ENCODE measurements at regions not wholly inside any gene's neighbourhood (a gene's known extent, or its start where the extent isn't known, plus 50 kb on each side); places are given as distances from the start of the nearest gene placed in this dataset.
"Not testable (repeated sequence)": the region's sequence is repeated elsewhere in the genome, so short reads cannot be mapped to it uniquely, and the experiment has no call there.

GRCh38 chr1:143663056-143663455 is 308.7 kb downstream of the FAM72C start:
- not testable (repeated sequence) for H4K5ac ChIP-seq (ENCODE audit: low read length); H3K4ac ChIP-seq (ENCODE audit: low read depth, low read length); H3K9ac ChIP-seq (ENCODE audit: low read length); H3K79me2 ChIP-seq (ENCODE audit: control insufficient read depth, insufficient read depth, low read length); H3K79me1 ChIP-seq (ENCODE audit: low read length); H3K23ac ChIP-seq (ENCODE audit: low read length); H3K36me3 ChIP-seq (ENCODE audit: control insufficient read depth, insufficient read depth, low read length); H3K27ac ChIP-seq (ENCODE audit: low read depth, low read length); H3K4me1 ChIP-seq (ENCODE audit: control insufficient read depth, low read depth, low read length); H4K8ac ChIP-seq (ENCODE audit: low read depth, low read length); H3K56ac ChIP-seq (ENCODE audit: low read length); H3K4me3 ChIP-seq (ENCODE audit: low read length); DNase-seq; H3K27me3 ChIP-seq (ENCODE audit: insufficient read depth, low read length, poor library complexity); H3K4me2 ChIP-seq (ENCODE audit: low read length); H3K18ac ChIP-seq (ENCODE audit: low read length); H2AK5ac ChIP-seq (ENCODE audit: low read length); H2BK15ac ChIP-seq (replicated peaks; ENCODE audit: low read depth); H2BK120ac ChIP-seq (ENCODE audit: low read depth, low read length); H2BK5ac ChIP-seq (ENCODE audit: low read length)
- no CpG with 5 or more reads among the region's 2 CpGs for WGBS (ENCODE audit: extremely low coverage, insufficient coverage, low lambda C conversion rate)

DNA sequence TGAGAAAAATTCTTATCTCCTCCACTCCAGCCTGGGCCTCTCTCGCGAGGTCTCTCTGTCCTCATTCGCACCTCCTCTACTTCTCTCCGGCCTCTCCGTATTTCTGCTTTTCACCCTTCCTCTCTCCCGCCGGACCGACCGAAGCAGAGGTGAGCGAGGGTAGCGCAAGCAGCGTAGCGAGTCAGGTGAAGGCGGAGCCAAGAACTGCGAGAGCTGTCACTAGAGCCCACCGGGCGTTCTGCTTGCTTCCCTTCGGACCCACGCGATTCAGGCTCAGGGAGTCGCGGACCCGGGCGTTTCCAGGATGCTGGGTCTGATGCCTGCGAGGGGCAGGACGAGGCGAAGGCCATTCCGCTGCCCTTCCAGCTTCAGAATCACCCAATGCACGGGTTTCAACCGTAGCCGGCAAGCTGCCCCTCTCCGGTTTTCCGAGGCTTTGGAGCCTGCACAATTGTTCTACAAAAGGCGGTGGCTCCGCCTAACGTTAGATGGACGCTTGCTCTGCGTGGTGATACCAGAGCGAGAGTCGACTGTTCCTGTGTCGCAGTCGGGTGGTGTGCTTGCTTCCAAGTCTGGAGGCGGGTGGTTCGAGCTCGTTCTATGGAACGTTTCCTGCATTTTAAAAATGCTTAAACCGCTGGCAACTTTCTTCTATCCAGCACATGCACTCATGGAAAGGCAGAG is 310.2 kb downstream of the FAM72C start:
- H4K5ac ChIP-seq (ENCODE audit: low read length) = no peak overlapping the region
- H3K4ac ChIP-seq (ENCODE audit: low read depth, low read length) = no peak overlapping the region
- DNase-seq = peak; percentile 20
- no peak overlapping the region for H3K9ac ChIP-seq (ENCODE audit: low read length)
- no peak overlapping the region for H3K27ac ChIP-seq (ENCODE audit: low read depth, low read length)
- no peak overlapping the region for H3K56ac ChIP-seq (ENCODE audit: low read length)
- H2BK120ac ChIP-seq (ENCODE audit: low read depth, low read length) = no peak overlapping the region
- H3K36me3 ChIP-seq (ENCODE audit: control insufficient read depth, insufficient read depth, low read length) = no peaks in the 10 kb centered on the region
- no peak overlapping the region for H3K18ac ChIP-seq (ENCODE audit: low read length)
- H3K79me1 ChIP-seq (ENCODE audit: low read length) = no peaks in the 10 kb centered on the region
- no CpG with 5 or more reads among the region's 47 CpGs for WGBS (ENCODE audit: extremely low coverage, insufficient coverage, low lambda C conversion rate)
- no peaks in the 10 kb centered on the region for H3K4me1 ChIP-seq (ENCODE audit: control insufficient read depth, low read depth, low read length)
- no peak overlapping the region for H3K23ac ChIP-seq (ENCODE audit: low read length)
- no peak overlapping the region for H2BK15ac ChIP-seq (replicated peaks; ENCODE audit: low read depth)
- no peak overlapping the region for H2AK5ac ChIP-seq (ENCODE audit: low read length)
- H3K79me2 ChIP-seq (ENCODE audit: control insufficient read depth, insufficient read depth, low read length) = no peaks in the 10 kb centered on the region
- H2BK5ac ChIP-seq (ENCODE audit: low read length) = no peak overlapping the region
- H3K4me2 ChIP-seq (ENCODE audit: low read length) = no peak overlapping the region
- no peak overlapping the region for H3K4me3 ChIP-seq (ENCODE audit: low read length)
- H3K27me3 ChIP-seq (ENCODE audit: insufficient read depth, low read length, poor library complexity) = no peaks in the 10 kb centered on the region
- H4K8ac ChIP-seq (ENCODE audit: low read depth, low read length) = no peak overlapping the region

DNA sequence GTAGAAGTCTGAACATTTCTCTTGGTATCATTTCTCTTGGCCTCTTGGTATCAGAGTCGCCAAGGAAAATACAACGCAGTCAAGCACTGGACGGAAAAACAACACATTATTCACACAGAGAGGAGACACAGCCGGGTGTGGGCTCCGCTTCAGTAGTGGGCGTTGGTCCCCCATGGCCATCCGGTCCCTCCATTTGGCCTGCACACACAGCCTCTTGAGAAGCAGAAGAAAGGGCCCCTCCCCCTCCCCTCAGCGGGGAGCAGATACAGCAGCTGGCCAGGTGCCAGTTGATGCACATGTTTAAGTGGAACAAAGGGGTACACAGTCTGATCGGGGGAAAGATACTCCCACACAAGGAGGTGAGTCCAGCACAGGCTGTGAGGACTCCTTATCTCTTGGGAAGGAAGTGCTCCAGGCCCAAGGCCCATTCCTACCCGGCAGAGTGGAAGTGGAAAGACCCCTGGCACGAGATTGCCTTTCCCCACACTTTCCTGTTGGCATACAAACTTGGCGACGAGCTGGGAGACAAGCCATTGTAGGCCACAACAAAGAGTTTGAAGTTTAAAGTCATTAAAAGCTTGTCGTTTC is 311.3 kb downstream of the FAM72C start:
- H3K4ac ChIP-seq (ENCODE audit: low read depth, low read length) = no peak overlapping the region
- H3K56ac ChIP-seq (ENCODE audit: low read length) = no peak overlapping the region
- no peak overlapping the region for H2BK5ac ChIP-seq (ENCODE audit: low read length)
- no peaks in the 10 kb centered on the region for H3K79me2 ChIP-seq (ENCODE audit: control insufficient read depth, insufficient read depth, low read length)
- no peak overlapping the region for H2AK5ac ChIP-seq (ENCODE audit: low read length)
- no peak overlapping the region for H3K27ac ChIP-seq (ENCODE audit: low read depth, low read length)
- H3K36me3 ChIP-seq (ENCODE audit: control insufficient read depth, insufficient read depth, low read length) = no peaks in the 10 kb centered on the region
- no peak overlapping the region for H3K18ac ChIP-seq (ENCODE audit: low read length)
- H3K4me1 ChIP-seq (ENCODE audit: control insufficient read depth, low read depth, low read length) = no peaks in the 10 kb centered on the region
- WGBS (ENCODE audit: extremely low coverage, insufficient coverage, low lambda C conversion rate) = no CpG with 5 or more reads among the region's 14 CpGs
- H4K8ac ChIP-seq (ENCODE audit: low read depth, low read length) = no peak overlapping the region
- no peak overlapping the region for H3K4me3 ChIP-seq (ENCODE audit: low read length)
- H3K9ac ChIP-seq (ENCODE audit: low read length) = no peak overlapping the region
- no peaks in the 10 kb centered on the region for H3K79me1 ChIP-seq (ENCODE audit: low read length)
- H3K4me2 ChIP-seq (ENCODE audit: low read length) = no peak overlapping the region
- no peak for DNase-seq
- H4K5ac ChIP-seq (ENCODE audit: low read length) = no peak overlapping the region
- no peaks in the 10 kb centered on the region for H3K27me3 ChIP-seq (ENCODE audit: insufficient read depth, low read length, poor library complexity)
- no peak overlapping the region for H2BK15ac ChIP-seq (replicated peaks; ENCODE audit: low read depth)
- no peak overlapping the region for H2BK120ac ChIP-seq (ENCODE audit: low read depth, low read length)
- no peak overlapping the region for H3K23ac ChIP-seq (ENCODE audit: low read length)

DNA sequence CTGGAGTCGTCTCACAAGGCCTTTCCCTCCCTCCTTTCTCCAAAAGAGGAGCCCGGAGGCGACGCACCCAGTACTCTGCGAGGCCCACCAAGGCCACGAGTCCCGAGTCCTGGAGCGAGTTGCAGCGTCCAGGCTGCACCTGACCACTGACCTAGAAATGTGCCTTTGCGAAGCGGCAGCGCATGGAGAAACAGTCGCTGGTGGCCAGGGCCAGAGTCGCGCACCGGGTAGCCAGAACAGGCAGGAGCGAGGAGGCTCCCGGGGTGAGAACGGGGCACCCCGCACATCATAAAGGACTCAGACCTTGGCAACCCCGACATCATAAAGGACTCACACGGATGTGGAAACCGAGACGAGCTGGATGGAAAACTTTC is 318.4 kb downstream of the FAM72C start:
- no peak overlapping the region for H3K4ac ChIP-seq (ENCODE audit: low read depth, low read length)
- no peak overlapping the region for H2BK5ac ChIP-seq (ENCODE audit: low read length)
- no peaks in the 10 kb centered on the region for H3K79me1 ChIP-seq (ENCODE audit: low read length)
- no peak overlapping the region for H3K23ac ChIP-seq (ENCODE audit: low read length)
- H4K5ac ChIP-seq (ENCODE audit: low read length) = no peak overlapping the region
- no peak overlapping the region for H2AK5ac ChIP-seq (ENCODE audit: low read length)
- no peak overlapping the region for H3K4me2 ChIP-seq (ENCODE audit: low read length)
- no CpG with 5 or more reads among the region's 24 CpGs for WGBS (ENCODE audit: extremely low coverage, insufficient coverage, low lambda C conversion rate)
- H3K9ac ChIP-seq (ENCODE audit: low read length) = no peak overlapping the region
- no peak overlapping the region for H2BK120ac ChIP-seq (ENCODE audit: low read depth, low read length)
- H3K18ac ChIP-seq (ENCODE audit: low read length) = no peak overlapping the region
- DNase-seq = no peak
- no peaks in the 10 kb centered on the region for H3K79me2 ChIP-seq (ENCODE audit: control insufficient read depth, insufficient read depth, low read length)
- H3K27me3 ChIP-seq (ENCODE audit: insufficient read depth, low read length, poor library complexity) = no peaks in the 10 kb centered on the region
- H4K8ac ChIP-seq (ENCODE audit: low read depth, low read length) = no peak overlapping the region
- no peak overlapping the region for H3K4me3 ChIP-seq (ENCODE audit: low read length)
- no peak overlapping the region for H3K56ac ChIP-seq (ENCODE audit: low read length)
- no peak overlapping the region for H3K27ac ChIP-seq (ENCODE audit: low read depth, low read length)
- no peak overlapping the region for H2BK15ac ChIP-seq (replicated peaks; ENCODE audit: low read depth)
- no peaks in the 10 kb centered on the region for H3K36me3 ChIP-seq (ENCODE audit: control insufficient read depth, insufficient read depth, low read length)
- H3K4me1 ChIP-seq (ENCODE audit: control insufficient read depth, low read depth, low read length) = no peaks in the 10 kb centered on the region

- Histone ChIP-seq H3K4me3 (ENCODE audit: low read length) (no peak overlapping the region), H4K5ac (ENCODE audit: low read length) (no peak overlapping the region), H3K23ac (ENCODE audit: low read length) (no peak overlapping the region), H2BK5ac (ENCODE audit: low read length) (no peak overlapping the region), H3K36me3 (ENCODE audit: control insufficient read depth, insufficient read depth, low read length) (no peaks in the 10 kb centered on the region), H3K27ac (ENCODE audit: low read depth, low read length) (no peak overlapping the region), H3K27me3 (ENCODE audit: insufficient read depth, low read length, poor library complexity) (no peaks in the 10 kb centered on the region), H3K79me2 (ENCODE audit: control insufficient read depth, insufficient read depth, low read length) (no peaks in the 10 kb centered on the region), H2BK120ac (ENCODE audit: low read depth, low read length) (no peak overlapping the region), H2AK5ac (ENCODE audit: low read length) (no peak overlapping the region), H3K4me2 (ENCODE audit: low read length) (no peak overlapping the region), H3K18ac (ENCODE audit: low read length) (no peak overlapping the region), H3K9ac (ENCODE audit: low read length) (no peak overlapping the region), H3K4ac (ENCODE audit: low read depth, low read length) (no peak overlapping the region), H3K79me1 (ENCODE audit: low read length) (no peaks in the 10 kb centered on the region), H4K8ac (ENCODE audit: low read depth, low read length) (no peak overlapping the region), H3K4me1 (ENCODE audit: control insufficient read depth, low read depth, low read length) (no peaks in the 10 kb centered on the region), H2BK15ac (replicated peaks; ENCODE audit: low read depth) (no peak overlapping the region), H3K56ac (ENCODE audit: low read length) (no peak overlapping the region)
- no CpG with 5 or more reads among the region's 36 CpGs for WGBS (ENCODE audit: extremely low coverage, insufficient coverage, low lambda C conversion rate)
- no peak for DNase-seq
Observed at GRCh38 chr1:143652744-143653428, 318.9 kb downstream of the FAM72C start.

Data from mesendoderm (in vitro differentiated cells).